ENCODE measurements at regions not wholly inside any gene's neighbourhood (a gene's known extent, or its start where the extent isn't known, plus 50 kb on each side); places are given as distances from the start of the nearest gene placed in this dataset.

DNA sequence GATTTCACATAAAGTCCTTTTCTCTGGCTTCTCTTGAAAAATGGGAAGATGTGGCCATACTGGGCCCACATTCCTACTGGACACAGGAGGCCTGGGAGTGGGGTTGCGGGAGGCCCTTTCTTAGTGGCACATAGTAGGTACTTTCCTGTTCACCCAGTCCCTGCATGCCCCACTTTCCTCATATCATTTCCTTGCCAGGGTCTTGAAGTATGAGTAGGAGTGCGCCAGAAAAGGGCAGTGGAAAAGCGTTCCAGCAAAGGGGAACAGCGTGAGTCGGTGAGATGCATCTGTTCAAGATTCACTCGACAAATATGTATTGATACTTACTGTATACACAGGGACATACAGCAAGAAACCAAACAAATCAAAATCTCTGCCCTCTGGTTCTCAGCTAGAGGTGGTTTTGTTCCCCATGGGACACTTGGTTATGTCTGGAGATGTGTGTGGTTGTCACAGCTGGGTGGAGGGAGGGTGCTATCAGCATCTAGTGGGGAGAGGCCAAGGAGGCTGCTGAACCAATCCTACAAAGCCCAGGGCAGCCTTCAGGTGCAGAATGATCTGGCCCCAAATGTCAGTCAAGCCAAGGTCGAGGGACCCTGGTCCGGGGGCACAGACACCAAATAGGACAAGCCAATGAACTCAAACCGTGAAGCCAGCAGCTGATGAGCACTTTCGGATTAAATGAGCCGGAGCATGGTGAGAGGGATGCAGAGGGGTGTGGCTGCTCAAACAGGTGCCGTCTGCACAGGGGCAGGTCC is 151.4 kb downstream of the CEBPB start:
- Histone ChIP-seq H2AFZ (ENCODE audit: control insufficient read depth, low read length) (no peak overlapping the region), H3K27me3 (ENCODE audit: control insufficient read depth, extremely low read depth, insufficient read depth, low read length) (no peaks in the 10 kb centered on the region), H3K9ac (ENCODE audit: control insufficient read depth, extremely low read depth, insufficient read depth, low read length) (no peak overlapping the region), H3K4me3 (ENCODE audit: control insufficient read depth in 2 of 3, extremely low read depth in 1 of 3, insufficient read depth in 2 of 3, low read depth in 1 of 3, low read length in 3 of 3) (no peak overlapping the region), H3K4me2 (ENCODE audit: control insufficient read depth, extremely low read depth, insufficient read depth, low read depth, low read length) (no peak overlapping the region), H3K79me2 (ENCODE audit: control insufficient read depth, insufficient read depth, low read length) (no peaks in the 10 kb centered on the region), H3K9me1 (ENCODE audit: control insufficient read depth, extremely low read depth, insufficient read depth, low read length) (no peaks in the 10 kb centered on the region), H4K20me1 (ENCODE audit: control insufficient read depth, extremely low read depth, insufficient read depth, low read length) (no peaks in the 10 kb centered on the region), H3K36me3 (ENCODE audit: control insufficient read depth in 2 of 2, extremely low read depth in 1 of 2, insufficient read depth in 2 of 2, low read length in 2 of 2) (no peaks in the 10 kb centered on the region), H3K9me3 (ENCODE audit: control insufficient read depth, low read depth, low read length) (no peaks in the 10 kb centered on the region), H3K27ac (ENCODE audit: control insufficient read depth, insufficient read depth, low read length) (no peak overlapping the region), H3K4me1 (ENCODE audit: control insufficient read depth, extremely low read depth, insufficient read depth, low read length) (peaks cover 10% of the 10 kb centered on the region)
- TF ChIP-seq EZH2 (IDR thresholded peaks at IDR 0.05; ENCODE audit: low read length): no peak
- TF ChIP-seq, protein P1, sequence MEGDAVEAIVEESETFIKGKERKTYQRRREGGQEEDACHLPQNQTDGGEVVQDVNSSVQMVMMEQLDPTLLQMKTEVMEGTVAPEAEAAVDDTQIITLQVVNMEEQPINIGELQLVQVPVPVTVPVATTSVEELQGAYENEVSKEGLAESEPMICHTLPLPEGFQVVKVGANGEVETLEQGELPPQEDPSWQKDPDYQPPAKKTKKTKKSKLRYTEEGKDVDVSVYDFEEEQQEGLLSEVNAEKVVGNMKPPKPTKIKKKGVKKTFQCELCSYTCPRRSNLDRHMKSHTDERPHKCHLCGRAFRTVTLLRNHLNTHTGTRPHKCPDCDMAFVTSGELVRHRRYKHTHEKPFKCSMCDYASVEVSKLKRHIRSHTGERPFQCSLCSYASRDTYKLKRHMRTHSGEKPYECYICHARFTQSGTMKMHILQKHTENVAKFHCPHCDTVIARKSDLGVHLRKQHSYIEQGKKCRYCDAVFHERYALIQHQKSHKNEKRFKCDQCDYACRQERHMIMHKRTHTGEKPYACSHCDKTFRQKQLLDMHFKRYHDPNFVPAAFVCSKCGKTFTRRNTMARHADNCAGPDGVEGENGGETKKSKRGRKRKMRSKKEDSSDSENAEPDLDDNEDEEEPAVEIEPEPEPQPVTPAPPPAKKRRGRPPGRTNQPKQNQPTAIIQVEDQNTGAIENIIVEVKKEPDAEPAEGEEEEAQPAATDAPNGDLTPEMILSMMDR (optimal IDR thresholded peaks at IDR 0.05 in 1 of 3, IDR thresholded peaks at IDR 0.05 in 1 of 3, conservative IDR thresholded peaks at IDR 0.05 in 1 of 3; ENCODE audit: extremely low read depth in 1 of 3, insufficient read depth in 2 of 3, low read length in 3 of 3): no peak
- DNase-seq (ENCODE audit: low read depth, low spot score): no peak
- dilution Hi-C loops (cut with MboI; ENCODE audit: extremely low pct_ligation_motif_present, low sequenced_read_pairs): no loop called here
- no peak for FAIRE-seq

DNA sequence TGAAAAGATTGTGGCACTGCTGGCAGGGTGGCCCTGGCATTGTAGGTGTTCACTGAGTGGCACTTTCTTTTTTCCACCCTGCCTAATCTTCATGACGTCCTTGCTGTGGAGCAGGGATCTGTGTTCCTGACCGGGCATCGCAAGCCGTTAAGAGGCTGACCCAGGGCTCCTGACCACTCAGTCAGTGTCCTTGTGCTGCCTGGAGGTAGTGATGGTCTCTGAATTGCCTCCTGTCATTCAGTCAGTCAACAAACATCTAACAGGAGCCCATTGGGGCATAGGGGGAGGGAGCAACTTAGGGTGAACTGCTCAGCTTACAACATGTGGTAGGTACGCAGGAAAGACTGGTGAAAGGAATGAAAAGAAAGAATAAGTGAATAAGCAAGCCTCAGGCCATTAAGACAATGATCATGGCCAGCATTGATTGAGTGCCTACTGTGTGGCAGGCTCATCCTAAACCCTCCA is 152.0 kb downstream of the CEBPB start:
- Histone ChIP-seq H3K9ac (ENCODE audit: control insufficient read depth, extremely low read depth, insufficient read depth, low read length) (no peak overlapping the region), H3K27me3 (ENCODE audit: control insufficient read depth, extremely low read depth, insufficient read depth, low read length) (no peaks in the 10 kb centered on the region), H4K20me1 (ENCODE audit: control insufficient read depth, extremely low read depth, insufficient read depth, low read length) (no peaks in the 10 kb centered on the region), H3K9me1 (ENCODE audit: control insufficient read depth, extremely low read depth, insufficient read depth, low read length) (no peaks in the 10 kb centered on the region), H2AFZ (ENCODE audit: control insufficient read depth, low read length) (no peak overlapping the region), H3K9me3 (ENCODE audit: control insufficient read depth, low read depth, low read length) (no peaks in the 10 kb centered on the region), H3K79me2 (ENCODE audit: control insufficient read depth, insufficient read depth, low read length) (no peaks in the 10 kb centered on the region), H3K4me1 (ENCODE audit: control insufficient read depth, extremely low read depth, insufficient read depth, low read length) (peaks cover 10% of the 10 kb centered on the region), H3K36me3 (ENCODE audit: control insufficient read depth in 2 of 2, extremely low read depth in 1 of 2, insufficient read depth in 2 of 2, low read length in 2 of 2) (no peaks in the 10 kb centered on the region), H3K4me3 (ENCODE audit: control insufficient read depth in 2 of 3, extremely low read depth in 1 of 3, insufficient read depth in 2 of 3, low read depth in 1 of 3, low read length in 3 of 3) (no peak overlapping the region), H3K4me2 (ENCODE audit: control insufficient read depth, extremely low read depth, insufficient read depth, low read depth, low read length) (no peak overlapping the region), H3K27ac (ENCODE audit: control insufficient read depth, insufficient read depth, low read length) (no peak overlapping the region)
- FAIRE-seq (no peak), DNase-seq (ENCODE audit: low read depth, low spot score) (no peak)
- TF ChIP-seq, protein P1 (optimal IDR thresholded peaks at IDR 0.05 in 1 of 3, IDR thresholded peaks at IDR 0.05 in 1 of 3, conservative IDR thresholded peaks at IDR 0.05 in 1 of 3; ENCODE audit: extremely low read depth in 1 of 3, insufficient read depth in 2 of 3, low read length in 3 of 3): no peak
- no peak for TF ChIP-seq EZH2 (IDR thresholded peaks at IDR 0.05; ENCODE audit: low read length)
- dilution Hi-C loops (cut with MboI; ENCODE audit: extremely low pct_ligation_motif_present, low sequenced_read_pairs): no loop called here

Measured in keratinocyte (primary cell).